Large intestine (tissue), 3 donors: ENCODE measurements at regions not wholly inside any gene's neighbourhood (a gene's known extent, or its start where the extent isn't known, plus 50 kb on each side); places are given as distances from the start of the nearest gene placed in this dataset.

ENCODE experiments used
- DNase-seq, 2 donors: peaks; one replicate each; pipeline versions ENCODE4 v3.0.0 to v3.0.0-alpha.2; 2013
- H3K27ac ChIP-seq: one replicate; pipeline ENCODE4 v1.5.1; 2013; ENCODE audit warnings: low read length
- H3K27me3 ChIP-seq: 2 replicates; pipeline ENCODE4 v1.6.1; 2013; ENCODE audit warnings: low read length; ENCODE audit not compliant: control insufficient read depth, insufficient read depth
- H3K36me3 ChIP-seq: 2 replicates; pipeline ENCODE4 v1.6.1; 2013; ENCODE audit warnings: low read length; ENCODE audit not compliant: control insufficient read depth, insufficient read depth
- H3K4me1 ChIP-seq: one replicate; pipeline ENCODE4 v1.6.1; 2013; ENCODE audit warnings: low read length; ENCODE audit not compliant: control insufficient read depth, insufficient read depth
- H3K4me3 ChIP-seq: one replicate; pipeline ENCODE4 v1.5.1; 2013; ENCODE audit warnings: low read length
- H3K9me3 ChIP-seq: one replicate; pipeline ENCODE4 v1.6.1; 2013; ENCODE audit warnings: mild to moderate bottlenecking, low read depth, low read length, moderate library complexity; ENCODE audit not compliant: control insufficient read depth
- WGBS: methylation state at CpG from one replicate; pipeline ENCODE4 v1.1.5; 2013; ENCODE audit warnings: low lambda C conversion rate; ENCODE audit not compliant: insufficient coverage; 5-methylcytosine and 5-hydroxymethylcytosine counted together

DNA sequence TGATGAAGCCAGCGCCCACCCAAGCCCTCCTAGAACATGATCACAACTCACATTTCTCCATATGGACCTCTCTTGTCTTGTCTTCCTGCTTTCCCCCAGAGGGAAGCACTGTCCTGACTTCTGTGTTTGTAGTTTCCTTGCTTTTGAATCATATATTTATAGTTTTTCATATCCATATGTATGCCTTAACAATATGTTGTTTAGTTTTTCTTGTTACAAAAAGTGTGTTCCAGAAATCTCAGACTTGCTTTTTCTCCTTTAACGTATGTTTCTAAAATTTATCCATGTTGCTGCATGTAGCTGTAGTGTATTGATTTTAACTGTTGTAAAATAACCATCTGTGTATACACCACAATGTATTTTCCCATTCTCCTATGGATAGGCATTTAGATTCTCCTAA is 182.0 kb upstream of the SMIM23 start:
- H3K27me3 ChIP-seq: no peaks in the 10 kb centered on the region
- H3K9me3 ChIP-seq: peaks cover 6% of the 10 kb centered on the region
- DNase-seq: no peak
- H3K36me3 ChIP-seq: no peaks in the 10 kb centered on the region
- H3K4me1 ChIP-seq: no peaks in the 10 kb centered on the region
- WGBS: 100% methylated on average over 2 of the region's 2 CpGs
- no peak overlapping the region for H3K4me3 ChIP-seq
- no peak overlapping the region for H3K27ac ChIP-seq

DNA sequence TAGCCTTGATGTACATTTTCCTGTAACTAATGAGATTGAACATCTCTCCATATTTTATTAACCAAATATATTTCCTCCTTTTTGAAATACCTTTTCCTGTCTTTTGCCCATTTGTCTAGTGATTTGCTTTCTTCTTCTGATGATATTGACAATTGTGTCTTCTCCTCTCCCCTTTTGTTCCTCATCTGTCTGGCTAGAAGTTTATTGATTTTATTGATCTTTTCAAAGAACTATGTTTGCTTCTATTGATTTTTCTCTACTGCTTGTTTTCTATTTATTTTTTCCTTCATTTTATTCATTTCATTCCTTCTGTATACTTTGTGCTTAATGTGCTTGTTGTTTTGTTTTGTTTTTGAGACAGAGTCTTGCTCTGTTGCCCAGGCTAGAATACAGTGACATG is 181.4 kb upstream of the SMIM23 start:
- Histone ChIP-seq H3K4me1 (no peaks in the 10 kb centered on the region), H3K4me3 (no peak overlapping the region), H3K36me3 (no peaks in the 10 kb centered on the region), H3K9me3 (peaks cover 6% of the 10 kb centered on the region), H3K27ac (no peak overlapping the region), H3K27me3 (peaks cover 2% of the 10 kb centered on the region)
- no peak for DNase-seq

DNA sequence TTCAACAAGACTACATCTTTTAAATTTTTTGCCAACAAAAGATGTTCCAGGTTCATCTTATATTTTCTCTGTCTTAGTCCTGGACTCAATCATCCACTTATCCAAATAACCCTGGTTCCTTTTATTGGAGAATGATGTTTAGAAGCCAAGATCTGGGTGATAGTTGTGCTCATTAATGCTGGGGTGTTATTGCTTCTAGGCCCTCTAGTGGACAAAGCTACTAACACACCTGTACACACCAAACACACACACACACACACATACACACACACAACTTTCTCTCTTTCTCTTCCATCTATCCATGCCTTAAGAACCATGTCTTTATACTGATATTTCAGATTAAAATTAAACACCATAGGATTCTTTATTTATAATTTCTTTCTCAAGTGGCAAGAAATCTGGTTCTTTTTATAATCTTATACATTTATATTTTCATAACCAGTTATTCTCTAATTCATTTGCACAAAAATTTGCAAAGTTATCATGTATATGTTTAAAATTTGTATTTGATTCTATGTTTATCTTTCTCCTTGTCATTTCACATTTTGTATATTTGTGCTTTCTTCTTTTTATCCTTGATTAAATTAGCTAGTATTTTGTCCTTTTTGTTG is 179.1 kb upstream of the SMIM23 start:
- Histone ChIP-seq H3K27me3 (peaks cover 2% of the 10 kb centered on the region), H3K9me3 (peaks cover 6% of the 10 kb centered on the region), H3K36me3 (no peaks in the 10 kb centered on the region), H3K27ac (no peak overlapping the region), H3K4me1 (no peaks in the 10 kb centered on the region), H3K4me3 (no peak overlapping the region)
- DNase-seq: no peak

DNA sequence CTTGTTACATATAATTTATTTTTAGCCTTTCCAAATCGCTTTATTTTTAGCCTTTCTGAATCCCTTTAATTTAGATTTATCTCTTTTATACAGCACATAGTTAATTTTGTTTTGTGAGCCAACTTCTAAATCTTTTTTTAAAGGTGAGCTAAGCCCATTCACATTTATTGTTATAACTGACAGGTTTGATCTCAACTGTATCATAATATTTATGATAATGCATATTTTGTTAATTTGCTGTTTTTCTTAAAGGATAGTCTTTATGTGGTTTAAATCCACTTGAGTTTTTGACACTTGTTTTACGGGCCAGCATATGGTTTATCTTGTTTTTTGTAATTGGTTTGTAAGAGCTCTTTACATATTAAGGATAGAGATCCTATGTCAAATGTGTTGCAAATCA is 177.8 kb upstream of the SMIM23 start:
- DNase-seq: no peak
- H3K9me3 ChIP-seq: peaks cover 6% of the 10 kb centered on the region
- H3K4me1 ChIP-seq: no peaks in the 10 kb centered on the region
- no peak overlapping the region for H3K27ac ChIP-seq
- H3K27me3 ChIP-seq: peaks cover 3% of the 10 kb centered on the region
- no peaks in the 10 kb centered on the region for H3K36me3 ChIP-seq
- WGBS: 100% methylated on average over 1 of the region's 2 CpGs
- H3K4me3 ChIP-seq: no peak overlapping the region

DNA sequence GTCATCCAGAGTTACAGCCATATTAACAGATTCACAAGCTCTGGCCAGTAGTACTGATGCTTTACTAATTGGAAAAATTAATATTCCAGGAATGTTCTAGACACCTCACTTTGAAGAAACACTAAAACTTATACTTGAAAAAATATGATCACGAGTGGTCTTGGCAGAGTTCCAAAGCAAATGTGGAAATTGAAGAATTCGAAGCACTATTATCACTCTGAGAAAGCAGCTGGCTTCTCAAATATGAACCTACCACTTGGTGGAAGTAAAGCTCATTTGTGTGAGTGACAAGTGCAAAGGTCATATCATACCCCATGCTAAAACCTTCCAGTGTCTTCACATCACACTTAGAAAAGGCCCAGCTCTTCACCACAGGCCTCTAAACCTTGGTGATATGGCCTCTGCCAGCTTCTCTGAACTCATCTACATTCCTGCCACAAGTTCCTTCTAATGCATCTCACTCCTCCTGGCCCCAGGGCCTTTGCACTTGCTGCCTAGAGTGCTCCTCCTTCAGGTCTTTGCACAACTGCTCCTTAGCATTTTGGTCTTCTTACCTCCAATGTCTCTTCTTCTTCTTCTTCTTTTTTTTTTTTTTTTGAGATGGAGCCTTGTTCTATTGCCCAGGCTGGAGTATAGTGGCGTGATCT is 175.7 kb upstream of the SMIM23 start:
- H3K27ac ChIP-seq: no peak overlapping the region
- H3K4me3 ChIP-seq: no peak overlapping the region
- H3K4me1 ChIP-seq: no peaks in the 10 kb centered on the region
- 40% methylated on average over 1 of the region's 3 CpGs for WGBS
- H3K9me3 ChIP-seq: peaks cover 6% of the 10 kb centered on the region
- no peaks in the 10 kb centered on the region for H3K36me3 ChIP-seq
- H3K27me3 ChIP-seq: peaks cover 9% of the 10 kb centered on the region
- DNase-seq: no peak

DNA sequence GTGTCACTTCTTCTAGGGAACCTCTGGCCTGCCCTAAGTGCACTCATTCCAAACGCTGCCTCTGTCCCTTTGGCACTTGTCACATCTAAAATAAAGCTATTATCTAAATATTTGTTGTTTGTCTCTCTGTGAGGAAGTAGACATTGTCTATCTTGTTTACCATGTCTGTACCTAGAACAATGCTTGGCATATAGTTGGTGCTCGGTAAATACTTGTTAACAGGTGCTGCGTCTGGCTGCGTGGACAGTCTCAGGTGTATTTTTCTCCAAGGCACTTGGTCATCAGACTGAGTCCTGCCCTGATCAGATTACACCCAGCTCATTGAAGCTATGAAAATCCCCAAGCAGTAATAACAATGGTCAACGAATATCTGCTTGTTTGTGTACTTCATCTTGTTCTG is 174.9 kb upstream of the SMIM23 start:
- Histone ChIP-seq H3K4me1 (no peaks in the 10 kb centered on the region), H3K27me3 (peaks cover 12% of the 10 kb centered on the region), H3K4me3 (no peak overlapping the region), H3K36me3 (no peaks in the 10 kb centered on the region), H3K9me3 (peaks cover 6% of the 10 kb centered on the region), H3K27ac (no peak overlapping the region)
- DNase-seq: no peak
- no CpG with 5 or more reads among the region's 5 CpGs for WGBS

DNA sequence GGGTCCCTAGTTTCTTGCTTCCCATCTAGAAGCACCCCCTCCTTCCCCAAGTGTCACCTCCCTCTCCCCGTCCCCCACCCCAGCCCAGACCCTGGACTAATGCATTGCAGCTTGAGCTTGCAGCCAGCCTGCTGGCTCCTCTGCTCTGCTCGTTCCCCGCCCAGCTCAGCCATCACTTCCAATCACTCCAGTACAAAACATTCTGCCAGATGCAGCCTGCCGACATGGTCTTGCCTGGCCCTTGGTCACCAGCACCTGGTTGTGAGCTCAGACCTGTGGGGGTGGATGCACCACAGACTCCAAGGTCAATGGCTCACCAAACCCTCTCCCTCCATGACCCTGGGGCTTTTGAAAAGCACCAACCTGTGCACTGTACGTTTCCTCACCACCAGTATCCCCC is 172.9 kb upstream of the SMIM23 start:
- no peak for DNase-seq
- no peaks in the 10 kb centered on the region for H3K36me3 ChIP-seq
- H3K4me1 ChIP-seq: no peaks in the 10 kb centered on the region
- WGBS: no CpG with 5 or more reads among the region's 5 CpGs
- no peak overlapping the region for H3K4me3 ChIP-seq
- H3K27me3 ChIP-seq: peaks cover 12% of the 10 kb centered on the region
- H3K9me3 ChIP-seq: no peaks in the 10 kb centered on the region
- no peak overlapping the region for H3K27ac ChIP-seq

DNA sequence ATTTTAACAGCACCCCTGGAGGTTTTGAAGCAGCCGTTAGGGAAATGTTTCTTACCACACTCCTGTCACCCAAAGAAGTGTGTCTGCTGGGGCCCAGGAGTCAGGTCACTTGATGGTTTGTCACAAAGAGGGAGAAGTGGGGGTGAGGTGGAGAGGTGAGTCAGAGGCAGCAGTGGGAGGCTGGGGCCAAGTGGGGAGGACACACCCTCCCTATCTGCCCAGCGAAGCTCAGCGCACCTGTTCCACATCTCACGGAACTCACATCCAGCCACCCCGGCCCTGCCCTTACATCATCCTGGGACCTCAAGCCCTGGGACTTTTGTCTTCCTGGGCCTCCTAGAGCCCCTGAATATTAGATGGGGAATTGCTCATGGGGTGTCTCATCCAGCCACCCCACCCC is 171.1 kb upstream of the SMIM23 start:
- DNase-seq: no peak
- H3K4me3 ChIP-seq: no peak overlapping the region
- no peak overlapping the region for H3K27ac ChIP-seq
- H3K4me1 ChIP-seq: no peaks in the 10 kb centered on the region
- no peaks in the 10 kb centered on the region for H3K9me3 ChIP-seq
- no peaks in the 10 kb centered on the region for H3K36me3 ChIP-seq
- H3K27me3 ChIP-seq: peaks cover 10% of the 10 kb centered on the region
- WGBS: no CpG with 5 or more reads among the region's 5 CpGs

DNA sequence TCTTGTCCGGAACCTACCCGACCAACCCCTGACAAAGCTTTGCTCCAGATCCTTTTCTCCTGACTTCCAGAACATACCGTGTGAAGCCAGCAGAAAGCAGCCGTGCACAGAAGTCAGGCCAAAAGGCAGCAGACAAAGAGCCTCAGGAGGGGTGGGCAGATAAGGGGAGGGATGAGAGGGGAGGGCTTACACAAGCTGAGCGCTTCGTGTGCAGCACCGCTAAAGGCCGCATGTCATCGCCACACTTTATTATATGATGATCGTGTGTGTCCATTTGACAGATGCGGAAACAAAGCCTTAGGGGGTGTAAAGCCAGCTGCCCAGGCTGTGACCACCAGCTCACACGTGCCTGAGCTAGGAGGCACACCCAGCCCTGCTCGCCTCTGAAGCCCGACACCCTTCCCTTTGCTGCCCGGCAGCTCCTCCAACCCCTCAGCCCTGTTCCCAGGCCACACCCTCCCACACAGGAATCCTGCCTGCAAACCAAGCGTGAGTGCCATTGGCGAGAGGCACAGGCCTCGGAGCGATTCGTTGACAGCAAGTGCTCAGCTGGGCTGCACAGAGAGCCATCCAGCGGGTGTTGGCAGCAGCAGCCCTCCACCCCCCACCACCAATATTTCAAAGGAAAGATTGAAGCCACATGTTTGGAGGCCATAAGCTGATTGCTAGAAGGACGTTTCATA is 170.5 kb upstream of the SMIM23 start:
- WGBS: no CpG with 5 or more reads among the region's 22 CpGs
- no peaks in the 10 kb centered on the region for H3K4me1 ChIP-seq
- H3K36me3 ChIP-seq: no peaks in the 10 kb centered on the region
- no peaks in the 10 kb centered on the region for H3K9me3 ChIP-seq
- DNase-seq: no peak
- no peak overlapping the region for H3K27ac ChIP-seq
- peaks cover 10% of the 10 kb centered on the region for H3K27me3 ChIP-seq
- H3K4me3 ChIP-seq: no peak overlapping the region

DNA sequence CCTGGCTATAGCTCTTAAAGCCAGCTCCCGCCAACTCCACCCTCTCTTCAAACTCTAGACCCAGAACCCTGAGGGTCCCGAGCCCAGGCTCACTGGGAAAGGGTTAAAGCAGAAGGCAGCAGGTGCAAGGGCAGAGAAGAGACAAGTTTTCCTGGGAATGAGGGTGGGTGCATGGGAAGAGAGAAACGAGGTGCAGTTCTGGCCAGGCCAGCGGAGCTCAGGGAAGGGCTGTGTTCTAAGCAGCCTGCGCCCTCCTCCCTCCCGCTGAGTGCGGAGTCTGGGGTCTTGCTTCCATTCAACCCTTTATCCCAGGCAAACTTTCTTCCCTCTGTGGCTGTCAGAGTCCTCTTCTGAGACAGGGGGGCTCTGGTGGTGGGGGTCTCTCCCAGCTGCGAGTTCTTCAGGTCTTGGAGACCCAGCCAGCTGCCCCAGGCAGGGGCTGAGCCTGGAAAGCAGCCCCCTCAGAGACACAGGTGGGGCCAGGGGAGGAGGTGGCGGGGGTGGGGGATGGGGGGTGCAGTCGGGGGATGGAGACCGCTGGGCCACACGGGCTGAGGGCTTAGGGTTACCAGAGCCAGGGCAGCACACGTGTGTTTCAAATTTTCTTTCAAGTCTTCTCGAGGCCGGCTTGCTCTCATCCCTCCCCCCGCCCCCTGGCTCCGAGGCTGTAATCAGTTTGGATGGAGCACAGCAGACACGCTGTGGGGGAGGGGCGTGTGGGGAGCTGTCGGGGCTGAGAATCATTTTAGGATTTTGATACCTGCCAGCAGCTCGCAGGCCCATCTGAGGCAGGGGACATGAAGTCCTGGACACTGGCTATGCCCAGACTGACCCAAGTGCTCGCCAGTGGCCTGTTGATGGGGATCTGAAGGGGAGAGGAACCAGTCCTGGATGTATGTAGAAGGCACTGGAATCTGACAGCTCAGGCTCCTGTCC is 169.6 kb upstream of the SMIM23 start:
- no peak for DNase-seq
- no CpG with 5 or more reads among the region's 22 CpGs for WGBS
- H3K9me3 ChIP-seq: no peaks in the 10 kb centered on the region
- H3K27ac ChIP-seq: no peak overlapping the region
- H3K36me3 ChIP-seq: no peaks in the 10 kb centered on the region
- no peak overlapping the region for H3K4me3 ChIP-seq
- H3K27me3 ChIP-seq: peaks cover 10% of the 10 kb centered on the region
- no peaks in the 10 kb centered on the region for H3K4me1 ChIP-seq
